GM19328 (cell line): ENCODE measurements at regions not wholly inside any gene's neighbourhood (a gene's known extent, or its start where the extent isn't known, plus 50 kb on each side); places are given as distances from the start of the nearest gene placed in this dataset.
"Not testable (repeated sequence)": the region's sequence is repeated elsewhere in the genome, so short reads cannot be mapped to it uniquely, and the experiment has no call there.

Source experiments
- ATAC-seq: cut with Tn5 transposase; IDR thresholded peaks from one replicate; pipeline ENCODE4 v1.9.1; 2021; ENCODE audit warnings: mild to moderate bottlenecking, moderate library complexity; ENCODE audit not compliant: unreplicated experiment

- ATAC-seq, result no peak
Observed at GRCh38 chr6:119980802-119981201, 631.2 kb upstream of the MAN1A1 start.

- no peak for ATAC-seq
Observed at GRCh38 chr6:119979862-119980261, 630.3 kb upstream of the MAN1A1 start.

- ATAC-seq, result no peak
Observed at GRCh38 chr6:119978274-119978889, 628.8 kb upstream of the MAN1A1 start.

- ATAC-seq, result no peak
Observed at GRCh38 chr6:119974430-119975159, 625.0 kb upstream of the MAN1A1 start.

- ATAC-seq, result no peak
Observed at GRCh38 chr6:119966484-119966883, 616.9 kb upstream of the MAN1A1 start.

GRCh38 chr6:119965900-119966299 is 616.3 kb upstream of the MAN1A1 start:
- no peak for ATAC-seq

- ATAC-seq, result no peak
Observed at GRCh38 chr6:119965008-119965407, 615.4 kb upstream of the MAN1A1 start.

GRCh38 chr6:119962505-119962904 is 612.9 kb upstream of the MAN1A1 start:
- no peak for ATAC-seq

GRCh38 chr6:119961450-119961849 is 611.9 kb upstream of the MAN1A1 start:
- no peak for ATAC-seq

GRCh38 chr6:119960456-119960855 is 610.9 kb upstream of the MAN1A1 start:
- no peak for ATAC-seq

- ATAC-seq, result no peak
Observed at GRCh38 chr6:119960036-119960435, 610.5 kb upstream of the MAN1A1 start.

GRCh38 chr6:119957195-119957594 is 607.6 kb upstream of the MAN1A1 start:
- no peak for ATAC-seq

GRCh38 chr6:119952696-119953095 is 603.1 kb upstream of the MAN1A1 start:
- ATAC-seq, result no peak

- ATAC-seq, result no peak
Observed at GRCh38 chr6:119950681-119951080, 601.1 kb upstream of the MAN1A1 start.

- ATAC-seq, result no peak
Observed at GRCh38 chr6:119942078-119942752, 592.7 kb upstream of the MAN1A1 start.

- no peak for ATAC-seq
Observed at GRCh38 chr6:119938752-119939151, 589.2 kb upstream of the MAN1A1 start.

- ATAC-seq, result no peak
Observed at GRCh38 chr6:119934816-119935215, 585.3 kb upstream of the MAN1A1 start.

- no peak for ATAC-seq
Observed at GRCh38 chr6:119929121-119929520, 579.6 kb upstream of the MAN1A1 start.

- not testable (repeated sequence) for ATAC-seq
Observed at GRCh38 chr6:119924888-119925287, 575.3 kb upstream of the MAN1A1 start.

- ATAC-seq, result no peak
Observed at GRCh38 chr6:119922814-119923213, 573.3 kb upstream of the MAN1A1 start.

- ATAC-seq, result no peak
Observed at GRCh38 chr6:119921491-119922010, 572.0 kb upstream of the MAN1A1 start.

- no peak for ATAC-seq
Observed at GRCh38 chr6:119917186-119917585, 567.6 kb upstream of the MAN1A1 start.
